H1 (cell line): ENCODE measurements at regions not wholly inside any gene's neighbourhood (a gene's known extent, or its start where the extent isn't known, plus 50 kb on each side); places are given as distances from the start of the nearest gene placed in this dataset.

Experiments used
- CTCF ChIA-PET: fragments of 300-600 bp; sonication (Branson Sonifier 250); formaldehyde crosslinking; loops from one replicate; lab custom pipeline; 2021; ENCODE audit not compliant: partially characterized antibody; lab: Charles Lee
- POLR2A ChIA-PET: fragments of 300-600 bp; sonication (Branson Sonifier 250); formaldehyde crosslinking; loops from one replicate; lab custom pipeline; 2021; ENCODE audit warnings: inconsistent platforms; ENCODE audit not compliant: partially characterized antibody; lab: Charles Lee
- DNase-seq, 2 experiments: peaks; one replicate each; pipeline versions ENCODE4 v3.0.0 to v3.0.0-alpha.2; 2010 to 2022; ENCODE audit warnings: low spot score in 2 of 2, low read depth in 1 of 2, mixed read lengths in 1 of 2
- FAIRE-seq: peaks from 2 replicates; lab custom pipeline; 2011; peaks lifted over from hg19 to GRCh38; lab: Jason Lieb, UNC
- H2AFZ ChIP-seq: 2 replicates; pipeline ENCODE4 v1.8.1; 2012; ENCODE audit warnings: low read length, inconsistent platforms
- H2AK5ac ChIP-seq: 2 replicates; pipeline ENCODE4 v1.6.1; 2013; ENCODE audit warnings: low read depth, low read length
- H2BK120ac ChIP-seq: replicated peaks from 2 replicates; pipeline ENCODE3; 2013; ENCODE audit warnings: low read depth, low read length, inconsistent platforms
- H2BK12ac ChIP-seq: 2 replicates; pipeline ENCODE4 v1.6.1; 2013; ENCODE audit warnings: low read depth, low read length
- H2BK15ac ChIP-seq: 2 replicates; pipeline ENCODE4 v1.6.1; 2013; ENCODE audit warnings: low read length
- H2BK20ac ChIP-seq: 2 replicates; pipeline ENCODE4 v1.6.1; 2013; ENCODE audit warnings: low read length
- H2BK5ac ChIP-seq: 2 replicates; pipeline ENCODE4 v1.6.1; 2013; ENCODE audit warnings: low read depth, low read length
- H3K14ac ChIP-seq: 2 replicates; pipeline ENCODE4 v1.6.1; 2013; ENCODE audit warnings: inconsistent platforms; ENCODE audit not compliant: insufficient read length
- H3K18ac ChIP-seq: 2 replicates; pipeline ENCODE4 v1.6.1; 2013; ENCODE audit warnings: low read length; ENCODE audit errors: extremely low read depth
- H3K23ac ChIP-seq: 2 replicates; pipeline ENCODE4 v1.6.1; 2013; ENCODE audit warnings: inconsistent platforms; ENCODE audit not compliant: insufficient read length
- H3K23me2 ChIP-seq: 2 replicates; pipeline ENCODE4 v1.6.1; 2013; ENCODE audit warnings: low read depth, low read length
- H3K27ac ChIP-seq: 2 replicates; pipeline ENCODE4 v1.6.1; 2011; ENCODE audit warnings: low read depth, low read length, inconsistent platforms
- H3K27me3 ChIP-seq, 4 experiments: replicated peaks in 1 of 4; 1 replicate in 1 of 4; 2 replicates in 3 of 4; pipeline versions ENCODE4 v1.6.1 to v1.8.1; 2011 to 2013; ENCODE audit warnings: low read length in 3 of 4, mild to moderate bottlenecking in 3 of 4, inconsistent platforms in 2 of 4, mixed read lengths in 2 of 4, moderate library complexity in 1 of 4; ENCODE audit not compliant: control insufficient read depth in 3 of 4, insufficient read depth in 3 of 4; ENCODE audit errors: extremely low read depth in 1 of 4
- H3K36me3 ChIP-seq, 4 experiments: 2 replicates each; pipeline versions ENCODE4 v1.6.1 to v1.8.1; 2011 to 2013; ENCODE audit warnings: mild to moderate bottlenecking in 4 of 4, low read length in 3 of 4, moderate library complexity in 2 of 4, control low read depth in 1 of 4, inconsistent platforms in 1 of 4; ENCODE audit not compliant: insufficient read depth in 4 of 4, control insufficient read depth in 2 of 4
- H3K4ac ChIP-seq: replicated peaks from 2 replicates; pipeline ENCODE3; 2013; ENCODE audit warnings: low read length, low read depth, mixed read lengths, inconsistent platforms; ENCODE audit not compliant: insufficient read length
- H3K4me1 ChIP-seq, 4 experiments: replicated peaks in 1 of 4; 1 replicate in 1 of 4; 2 replicates in 3 of 4; pipeline versions ENCODE4 v1.6.1 to v1.8.1; 2011 to 2013; ENCODE audit warnings: low read length in 3 of 4, inconsistent platforms in 2 of 4, mixed read lengths in 1 of 4; ENCODE audit not compliant: insufficient read depth in 4 of 4, control insufficient read depth in 3 of 4
- H3K4me2 ChIP-seq, 2 experiments: 2 replicates each; pipeline versions ENCODE4 v1.6.1 to v1.8.1; 2011 to 2013; ENCODE audit warnings: low read depth in 2 of 2, low read length in 2 of 2, control low read depth in 1 of 2, inconsistent platforms in 1 of 2, mild to moderate bottlenecking in 1 of 2; ENCODE audit not compliant: insufficient read depth in 1 of 2
- H3K4me3 ChIP-seq, 4 experiments: fragments of 200-600, 300-600 bp in 1 of 4; sonication (generic), shearing (Covaris generic), sonication (Bioruptor Twin) in 1 of 4; 2 replicates each; pipeline versions ENCODE4 v1.5.1 to v1.8.1; 2011 to 2016; ENCODE audit warnings: low read length in 4 of 4, low read depth in 3 of 4, control low read depth in 2 of 4, inconsistent platforms in 2 of 4, mild to moderate bottlenecking in 2 of 4, mixed read lengths in 1 of 4, moderate library complexity in 1 of 4; ENCODE audit not compliant: insufficient read depth in 2 of 4; ENCODE audit errors: extremely low read depth in 1 of 4
- H3K56ac ChIP-seq: replicated peaks from 2 replicates; pipeline ENCODE3; 2013; ENCODE audit warnings: low read depth, mild to moderate bottlenecking, mixed read lengths, low read length, inconsistent platforms; ENCODE audit not compliant: insufficient read length
- H3K79me1 ChIP-seq: 2 replicates; pipeline ENCODE4 v1.6.1; 2013; ENCODE audit warnings: low read depth, low read length, control low read depth
- H3K79me2 ChIP-seq, 2 experiments: 2 replicates each; pipeline versions ENCODE4 v1.6.1 to v1.8.1; 2012 to 2013; ENCODE audit warnings: low read length in 2 of 2, mild to moderate bottlenecking in 2 of 2, inconsistent platforms in 1 of 2; ENCODE audit not compliant: insufficient read depth in 2 of 2, control insufficient read depth in 1 of 2
- H3K9ac ChIP-seq, 4 experiments: replicated peaks in 1 of 4; 1 replicate in 1 of 4; 2 replicates in 3 of 4; pipeline versions ENCODE4 v1.6.1 to v1.8.1; 2011 to 2013; ENCODE audit warnings: low read depth in 3 of 4, low read length in 3 of 4, control low read depth in 2 of 4, mild to moderate bottlenecking in 2 of 4, moderate library complexity in 2 of 4, inconsistent platforms in 1 of 4; ENCODE audit errors: extremely low read depth in 1 of 4
- H3K9me3 ChIP-seq, 2 experiments: 2 replicates each; pipeline versions ENCODE4 v1.6.1 to v1.8.1; 2012 to 2013; ENCODE audit warnings: mild to moderate bottlenecking in 2 of 2, moderate library complexity in 2 of 2, control low read depth in 1 of 2, inconsistent platforms in 1 of 2, low read depth in 1 of 2, low read length in 1 of 2, mixed read lengths in 1 of 2; ENCODE audit not compliant: insufficient read depth in 2 of 2
- H4K20me1 ChIP-seq, 2 experiments: replicated peaks in 1 of 2; 2 replicates each; pipeline versions ENCODE3 to v1.8.1; 2011 to 2013; ENCODE audit warnings: inconsistent platforms in 2 of 2, low read length in 2 of 2, mild to moderate bottlenecking in 1 of 2; ENCODE audit not compliant: insufficient read depth in 2 of 2, control insufficient read depth in 1 of 2
- H4K5ac ChIP-seq: 2 replicates; pipeline ENCODE4 v1.6.1; 2013; ENCODE audit warnings: low read length, low read depth, mixed read lengths, inconsistent platforms; ENCODE audit not compliant: insufficient read length
- H4K8ac ChIP-seq: 2 replicates; pipeline ENCODE4 v1.8.0; 2013; ENCODE audit warnings: mild to moderate bottlenecking, moderate library complexity, low read length, inconsistent platforms; ENCODE audit not compliant: insufficient read depth; ENCODE audit errors: extremely low read depth
- H4K91ac ChIP-seq: replicated peaks from 2 replicates; pipeline ENCODE3; 2013; ENCODE audit warnings: low read length, mixed read lengths, inconsistent platforms; ENCODE audit not compliant: insufficient read length
- BRCA1 ChIP-seq: IDR thresholded peaks from 2 replicates; pipeline ENCODE4 v1.6.1; 2012; ENCODE audit warnings: low read depth, low read length, improper control_type of control experiment
- CTCF ChIP-seq, 3 experiments: IDR thresholded peaks; 1 replicate in 2 of 3; 2 replicates in 1 of 3; pipeline versions ENCODE4 v1.5.1 to v1.6.1; 2011; ENCODE audit warnings: low read length in 3 of 3, mild to moderate bottlenecking in 3 of 3, inconsistent platforms in 2 of 3, low read depth in 1 of 3, moderate library complexity in 1 of 3; ENCODE audit not compliant: insufficient read depth in 1 of 3; ENCODE audit errors: control extremely low read depth in 1 of 3
- EP300 ChIP-seq, 2 experiments: IDR thresholded peaks; 1 replicate in 1 of 2; 2 replicates in 1 of 2; pipeline ENCODE4 v1.6.1; 2011 to 2012; ENCODE audit warnings: low read depth in 2 of 2, low read length in 2 of 2, mild to moderate bottlenecking in 2 of 2, borderline replicate concordance in 1 of 2, inconsistent platforms in 1 of 2, moderate library complexity in 1 of 2
- EZH2 ChIP-seq: fragments of 200-600 bp; sonication (generic); IDR thresholded peaks from 2 replicates; pipeline ENCODE4 v1.7.1; 2012; ENCODE audit warnings: low read depth, mild to moderate bottlenecking, moderate library complexity, low read length, inconsistent platforms; ENCODE audit not compliant: severe bottlenecking
- GTF2F1 ChIP-seq: IDR thresholded peaks from 2 replicates; pipeline ENCODE4 v1.6.1; 2012; ENCODE audit warnings: low read depth, low read length, improper control_type of control experiment, borderline replicate concordance
- KDM5A ChIP-seq: fragments of 200-600 bp; IDR thresholded peaks from 2 replicates; pipeline ENCODE4 v1.7.1; 2012; ENCODE audit warnings: mild to moderate bottlenecking, low read length, inconsistent platforms, mixed read lengths
- NANOG ChIP-seq: IDR thresholded peaks from 2 replicates; pipeline ENCODE4 v1.6.1; 2011; ENCODE audit warnings: low read length, low read depth, mild to moderate bottlenecking, inconsistent platforms; ENCODE audit not compliant: insufficient read depth, poor library complexity, severe bottlenecking
- POLR2AphosphoS5 ChIP-seq: IDR thresholded peaks from 2 replicates; pipeline ENCODE4 v1.6.1; 2011; ENCODE audit warnings: low read depth, low read length
- POU5F1 ChIP-seq: IDR thresholded peaks from 2 replicates; pipeline ENCODE4 v1.6.1; 2011; ENCODE audit warnings: low read depth, mild to moderate bottlenecking, low read length, moderate library complexity
- RAD21 ChIP-seq, 2 experiments: IDR thresholded peaks in 1 of 2; conservative IDR thresholded peaks in 1 of 2; 2 replicates each; pipeline ENCODE4 v1.6.1; 2011; ENCODE audit warnings: low read depth in 2 of 2, low read length in 2 of 2, improper control_type of control experiment in 1 of 2, inconsistent platforms in 1 of 2, mild to moderate bottlenecking in 1 of 2, moderate library complexity in 1 of 2
- SIRT6 ChIP-seq: IDR thresholded peaks from one replicate; pipeline ENCODE4 v1.7.1; 2012; ENCODE audit warnings: low read length, inconsistent platforms
- TAF1 ChIP-seq: IDR thresholded peaks from 2 replicates; pipeline ENCODE4 v1.6.1; 2011; ENCODE audit warnings: mild to moderate bottlenecking, low read depth, low read length
- WGBS, 2 experiments: shearing (Covaris generic) in 1 of 2; methylation state at CpG; one replicate each; pipeline versions ENCODE4 v1.1.6 to v1.1.7; 2013 to 2015; ENCODE audit warnings: low lambda C conversion rate in 2 of 2, mixed read lengths in 2 of 2, inconsistent platforms in 1 of 2, low coverage in 1 of 2, missing lambda C conversion rate in 1 of 2; ENCODE audit not compliant: insufficient replicate concordance in 2 of 2, insufficient coverage in 1 of 2, insufficient read length in 1 of 2; ENCODE audit errors: extremely low coverage in 1 of 2, missing lambda C conversion rate in 1 of 2; 5-methylcytosine and 5-hydroxymethylcytosine counted together

DNA sequence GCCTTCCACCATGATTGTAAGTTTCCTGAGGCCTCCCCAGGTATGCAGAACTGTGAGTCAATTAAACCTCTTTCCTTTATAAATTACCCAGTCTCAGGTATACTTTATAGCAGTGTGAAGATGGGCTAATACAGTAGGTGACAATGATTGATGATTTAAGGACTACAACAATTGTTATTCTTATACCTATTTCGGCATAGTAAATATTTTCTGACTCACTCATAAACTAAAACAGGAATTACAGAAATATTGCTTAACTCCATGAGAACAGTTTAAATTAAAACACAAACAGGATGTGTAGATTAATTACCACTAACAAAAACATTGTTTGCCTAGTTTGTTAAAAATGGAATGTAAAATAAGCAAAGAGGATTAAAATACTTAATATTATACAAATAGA is 839.9 kb downstream of the LTN1 start:
- H2BK12ac ChIP-seq, result no peak overlapping the region
- H2BK15ac ChIP-seq, result no peak overlapping the region
- H2AK5ac ChIP-seq, result no peak overlapping the region
- no peaks in the 10 kb centered on the region for H3K27me3 ChIP-seq
- CTCF ChIA-PET, result no interaction called here
- no peaks in the 10 kb centered on the region for H3K36me3 ChIP-seq
- H3K23ac ChIP-seq, result no peak overlapping the region
- H3K79me2 ChIP-seq, result no peaks in the 10 kb centered on the region
- H4K8ac ChIP-seq, result no peak overlapping the region
- H3K4me1 ChIP-seq, result no peaks in the 10 kb centered on the region
- H3K23me2 ChIP-seq, result no peaks in the 10 kb centered on the region
- H2BK5ac ChIP-seq, result no peak overlapping the region
- no peaks in the 10 kb centered on the region for H4K20me1 ChIP-seq
- H3K9ac ChIP-seq, result no peak overlapping the region
- H3K4me2 ChIP-seq, result no peak overlapping the region
- H3K4me3 ChIP-seq, result no peak overlapping the region
- H4K91ac ChIP-seq, result no peak overlapping the region
- no peak overlapping the region for H4K5ac ChIP-seq
- WGBS, 2 experiments, result 96% methylated on average over 1 of the region's 1 CpG; no CpG with 5 or more reads in 1 of the 2 experiments
- no peak overlapping the region for H3K18ac ChIP-seq
- H3K14ac ChIP-seq, result no peak overlapping the region
- no peaks in the 10 kb centered on the region for H3K9me3 ChIP-seq
- no peak overlapping the region for H3K56ac ChIP-seq
- no peak overlapping the region for H2AFZ ChIP-seq
- H3K27ac ChIP-seq, result no peak overlapping the region
- no peak overlapping the region for H2BK120ac ChIP-seq
- POLR2A ChIA-PET, result no interaction called here
- no peak overlapping the region for H3K4ac ChIP-seq
- H3K79me1 ChIP-seq, result no peaks in the 10 kb centered on the region
- FAIRE-seq (no peak), DNase-seq (no peak)
- H2BK20ac ChIP-seq, result no peak overlapping the region
- no peak for TF ChIP-seq NANOG
- no peak for TF ChIP-seq SIRT6
- no peak for TF ChIP-seq POU5F1
- no peak for TF ChIP-seq RAD21 (IDR thresholded peaks at IDR 0.05 in 1 of 2, conservative IDR thresholded peaks at IDR 0.05 in 1 of 2; ENCODE audit: low read depth in 2 of 2, low read length in 2 of 2)
- TF ChIP-seq BRCA1, result no peak
- no peak for TF ChIP-seq EP300 (IDR thresholded peaks at IDR 0.05; ENCODE audit: borderline replicate concordance in 1 of 2, low read depth in 2 of 2, low read length in 2 of 2)
- no peak for TF ChIP-seq GTF2F1
- no peak for TF ChIP-seq KDM5A
- TF ChIP-seq POLR2AphosphoS5, result no peak
- no peak for TF ChIP-seq EZH2
- no peak for TF ChIP-seq TAF1
- TF ChIP-seq CTCF (IDR thresholded peaks at IDR 0.05; ENCODE audit: control extremely low read depth in 1 of 3, insufficient read depth in 1 of 3, low read depth in 1 of 3, low read length in 3 of 3), result no peak
